Panc1 (cell line): ENCODE measurements at regions not wholly inside any gene's neighbourhood (a gene's known extent, or its start where the extent isn't known, plus 50 kb on each side); places are given as distances from the start of the nearest gene placed in this dataset.

Source experiments
- ATAC-seq: fragments of 200-7000 bp; cut with Tn5 transposase; 2 replicates; pipeline ENCODE4 v1.9.1; 2020; ENCODE audit warnings: mild to moderate bottlenecking, moderate library complexity
- BruUV-seq: library from RNA; stranded (reverse); fragments of 400-500 nt; replicated peaks from 2 replicates; lab custom pipeline; 2021; lab: Mats Ljungman, UMichigan
- CTCF ChIA-PET: fragments of 300-600 bp; sonication (Branson Sonifier 250); formaldehyde crosslinking; loops from one replicate; lab custom pipeline; 2022; ENCODE audit warnings: antibody characterized with exemption; lab: Charles Lee
- POLR2A ChIA-PET: fragments of 300-600 bp; sonication (Branson Sonifier 250); formaldehyde crosslinking; loops from one replicate; lab custom pipeline; 2022; ENCODE audit warnings: antibody characterized with exemption; lab: Charles Lee
- DNase-seq: peaks from one replicate; pipeline ENCODE4 v3.0.0-alpha.2; 2010; ENCODE audit warnings: low read depth, low spot score
- H3K27ac ChIP-seq: 2 replicates; pipeline ENCODE4 v1.5.1; 2011; ENCODE audit warnings: mild to moderate bottlenecking, low read length, inconsistent platforms
- H3K27me3 ChIP-seq: fragments of 200-500 bp; sonication (Bioruptor generic); 2 replicates; pipeline ENCODE4 v1.6.0; 2014; ENCODE audit warnings: low read length, inconsistent platforms; ENCODE audit not compliant: control insufficient read depth, insufficient read depth
- H3K36me3 ChIP-seq: fragments of 200-500 bp; sonication (Bioruptor generic); 2 replicates; pipeline ENCODE4 v1.5.1; 2014; ENCODE audit warnings: inconsistent platforms, mild to moderate bottlenecking, low read length, moderate library complexity; ENCODE audit not compliant: control insufficient read depth, insufficient read depth
- H3K4me1 ChIP-seq: 2 replicates; pipeline ENCODE4 v1.5.1; 2011; ENCODE audit warnings: inconsistent platforms, mild to moderate bottlenecking, low read length, moderate library complexity; ENCODE audit not compliant: control insufficient read depth, insufficient read depth
- H3K4me3 ChIP-seq, 2 experiments: 2 replicates each; pipeline ENCODE4 v1.5.1; 2011 to 2012; ENCODE audit warnings: low read depth in 2 of 2, low read length in 2 of 2, mild to moderate bottlenecking in 2 of 2, inconsistent platforms in 1 of 2, moderate library complexity in 1 of 2
- H3K9me3 ChIP-seq: fragments of 200-500 bp; sonication (Bioruptor generic); 2 replicates; pipeline ENCODE4 v1.5.1; 2014; ENCODE audit warnings: low read depth, mild to moderate bottlenecking, inconsistent platforms, low read length, moderate library complexity; ENCODE audit not compliant: control insufficient read depth, insufficient read depth
- CTCF ChIP-seq: fragments of 450-650 bp; IDR thresholded peaks from 2 replicates; pipeline ENCODE4 v1.5.1; 2017; ENCODE audit warnings: mild to moderate bottlenecking
- POLR2AphosphoS5 ChIP-seq: IDR thresholded peaks from 2 replicates; pipeline ENCODE4 v1.6.1; 2012; ENCODE audit warnings: mild to moderate bottlenecking, low read depth, low read length, moderate library complexity
- REST ChIP-seq, 2 experiments: IDR thresholded peaks; 2 replicates each; pipeline ENCODE4 v1.6.1; 2011 to 2012; ENCODE audit warnings: low read depth in 2 of 2, control low read depth in 1 of 2, low read length in 1 of 2, mild to moderate bottlenecking in 1 of 2, moderate library complexity in 1 of 2; ENCODE audit not compliant: insufficient read depth in 1 of 2
- SIN3A ChIP-seq: IDR thresholded peaks from 2 replicates; pipeline ENCODE4 v1.6.1; 2012; ENCODE audit warnings: low read depth, mild to moderate bottlenecking, low read length, moderate library complexity, borderline replicate concordance; ENCODE audit not compliant: insufficient read depth
- TCF7L2 ChIP-seq: IDR thresholded peaks from 2 replicates; pipeline ENCODE4 v1.6.1; 2011; ENCODE audit warnings: mild to moderate bottlenecking, low read depth, low read length, inconsistent platforms
- in situ Hi-C: cut with HindIII; loops from 2 replicates; pipeline ENCODE4 v1.10.0; 2016; ENCODE audit warnings: low sequenced_read_pairs, low pct_unique_long_range_greater_than_20kb
- intact Hi-C: fragments of 100-400 bp; cut with micrococcal nuclease; formaldehyde crosslinking; loops from one replicate; pipeline ENCODE4 v1.10.0; 2022; ENCODE audit not compliant: unreplicated experiment

GRCh38 chr2:239544143-239544917 is 143.5 kb upstream of the HDAC4 start:
- Histone ChIP-seq H3K36me3 (no peaks in the 10 kb centered on the region), H3K27me3 (peaks cover 16% of the 10 kb centered on the region), H3K4me3 (no peak overlapping the region), H3K27ac (no peak overlapping the region), H3K4me1 (no peaks in the 10 kb centered on the region), H3K9me3 (peaks cover 4% of the 10 kb centered on the region; the same call in 1 of the 2 replicates)
- in situ Hi-C loops (no loop called here), intact Hi-C loops (no loop called here)
- DNase-seq (no peak), ATAC-seq (no peak)
- no peak for TF ChIP-seq REST (IDR thresholded peaks at IDR 0.05; ENCODE audit: insufficient read depth in 1 of 2, low read depth in 2 of 2, low read length in 1 of 2)
- TF ChIP-seq CTCF: no peak
- no peak for TF ChIP-seq SIN3A
- no peak for TF ChIP-seq TCF7L2
- no peak for TF ChIP-seq POLR2AphosphoS5
- ChIA-PET POLR2A (no interaction called here), CTCF (no interaction called here)
- BruUV-seq: no TSS peak

DNA sequence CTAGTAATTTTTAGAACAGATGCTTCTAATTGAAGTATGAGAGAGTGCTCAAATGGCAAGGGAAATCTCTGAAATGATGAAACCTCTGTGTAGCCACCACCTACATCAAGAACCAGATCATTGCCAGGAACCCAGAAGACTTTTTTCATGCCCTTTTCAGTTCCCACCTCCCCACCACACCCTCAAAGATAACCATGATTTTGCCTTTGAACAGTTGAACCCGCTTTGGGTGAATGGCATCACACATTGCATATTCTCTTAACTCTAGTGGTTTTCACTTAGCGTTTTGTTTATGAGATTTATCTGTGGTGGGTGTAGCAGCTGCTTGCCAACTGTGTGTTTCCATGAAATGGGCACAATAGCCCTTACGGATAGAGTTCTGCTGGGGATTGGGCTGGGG is 142.9 kb upstream of the HDAC4 start:
- intact Hi-C loops: no loop called here

More for the DNA sequence above, 142.9 kb upstream of the HDAC4 start:
- Histone ChIP-seq H3K9me3 (peaks cover 4% of the 10 kb centered on the region; the same call in 1 of the 2 replicates), H3K4me1 (no peaks in the 10 kb centered on the region), H3K27me3 (peaks cover 13% of the 10 kb centered on the region), H3K36me3 (no peaks in the 10 kb centered on the region), H3K4me3 (no peak overlapping the region), H3K27ac (no peak overlapping the region)
- in situ Hi-C loops: no loop called here
- BruUV-seq: no TSS peak
- DNase-seq: no peak
- CTCF ChIA-PET: no interaction called here
- no peak for ATAC-seq
- TF ChIP-seq POLR2AphosphoS5 (no peak), CTCF (no peak), TCF7L2 (no peak)
- POLR2A ChIA-PET: no interaction called here
